ENCODE measurements at regions not wholly inside any gene's neighbourhood (a gene's known extent, or its start where the extent isn't known, plus 50 kb on each side); places are given as distances from the start of the nearest gene placed in this dataset.

GRCh38 chr12:20123465-20123864, 244.9 kb upstream of the PDE3A start:
- H3K4me3 ChIP-seq (ENCODE audit: low read length), result no peak overlapping the region
- H3K79me2 ChIP-seq (ENCODE audit: low read length), result no peaks in the 10 kb centered on the region
- no peaks in the 10 kb centered on the region for H3K4me1 ChIP-seq (ENCODE audit: low read length)
- no peaks in the 10 kb centered on the region for H4K20me1 ChIP-seq (ENCODE audit: insufficient read depth, low read length)
- no peak for TF ChIP-seq EZH2 (optimal IDR thresholded peaks at IDR 0.05; ENCODE audit: low read depth, low read length)
- no peak for TF ChIP-seq EZH2phosphoT487 (IDR thresholded peaks at IDR 0.05; ENCODE audit: low read length)
- no peak for TF ChIP-seq CTCF (IDR thresholded peaks at IDR 0.05; ENCODE audit: low read length)
- H3F3A ChIP-seq (ENCODE audit: insufficient read depth, low read length), result no peaks in the 10 kb centered on the region
- no peak overlapping the region for H3K27ac ChIP-seq (ENCODE audit: low read length)
- H2AFZ ChIP-seq (ENCODE audit: low read length), result no peak overlapping the region
- H3K27me3 ChIP-seq (replicated peaks; ENCODE audit: insufficient read depth, low read length), result no peaks in the 10 kb centered on the region
- H3K9me3 ChIP-seq (replicated peaks; ENCODE audit: insufficient read depth, low read length), result no peaks in the 10 kb centered on the region
- no peaks in the 10 kb centered on the region for H3K9me2 ChIP-seq (replicated peaks; ENCODE audit: insufficient read depth, low read length)
- no peak overlapping the region for H3K4me2 ChIP-seq (ENCODE audit: low read depth, low read length)
- no peak for DNase-seq
- H3K36me3 ChIP-seq (replicated peaks; ENCODE audit: insufficient read depth, low read length), result no peaks in the 10 kb centered on the region
- no peak overlapping the region for H3K9ac ChIP-seq (ENCODE audit: low read length)

GRCh38 chr12:20125276-20125798, 243.0 kb upstream of the PDE3A start:
- Histone ChIP-seq H3K9ac (ENCODE audit: low read length) (no peak overlapping the region), H3K27ac (ENCODE audit: low read length) (no peak overlapping the region), H3K27me3 (replicated peaks; ENCODE audit: insufficient read depth, low read length) (no peaks in the 10 kb centered on the region), H3K4me3 (ENCODE audit: low read length) (no peak overlapping the region), H3K9me3 (replicated peaks; ENCODE audit: insufficient read depth, low read length) (no peaks in the 10 kb centered on the region), H3K4me2 (ENCODE audit: low read depth, low read length) (no peak overlapping the region), H3K4me1 (ENCODE audit: low read length) (no peaks in the 10 kb centered on the region), H2AFZ (ENCODE audit: low read length) (no peak overlapping the region), H3K9me2 (replicated peaks; ENCODE audit: insufficient read depth, low read length) (no peaks in the 10 kb centered on the region), H3K79me2 (ENCODE audit: low read length) (no peaks in the 10 kb centered on the region), H4K20me1 (ENCODE audit: insufficient read depth, low read length) (no peaks in the 10 kb centered on the region), H3K36me3 (replicated peaks; ENCODE audit: insufficient read depth, low read length) (no peaks in the 10 kb centered on the region), H3F3A (ENCODE audit: insufficient read depth, low read length) (no peaks in the 10 kb centered on the region)
- TF ChIP-seq EZH2 (optimal IDR thresholded peaks at IDR 0.05; ENCODE audit: low read depth, low read length), result no peak
- TF ChIP-seq CTCF (IDR thresholded peaks at IDR 0.05; ENCODE audit: low read length), result no peak
- no peak for TF ChIP-seq EZH2phosphoT487 (IDR thresholded peaks at IDR 0.05; ENCODE audit: low read length)
- DNase-seq, result no peak

GRCh38 chr12:20126601-20127000, 241.7 kb upstream of the PDE3A start:
- Histone ChIP-seq H3K9ac (ENCODE audit: low read length) (no peak overlapping the region), H3K4me3 (ENCODE audit: low read length) (no peak overlapping the region), H3K27ac (ENCODE audit: low read length) (no peak overlapping the region), H3K27me3 (replicated peaks; ENCODE audit: insufficient read depth, low read length) (no peaks in the 10 kb centered on the region), H3K4me1 (ENCODE audit: low read length) (no peaks in the 10 kb centered on the region), H3K4me2 (ENCODE audit: low read depth, low read length) (no peak overlapping the region), H3K9me2 (replicated peaks; ENCODE audit: insufficient read depth, low read length) (no peaks in the 10 kb centered on the region), H3K79me2 (ENCODE audit: low read length) (no peaks in the 10 kb centered on the region), H3F3A (ENCODE audit: insufficient read depth, low read length) (no peaks in the 10 kb centered on the region), H4K20me1 (ENCODE audit: insufficient read depth, low read length) (no peaks in the 10 kb centered on the region), H3K9me3 (replicated peaks; ENCODE audit: insufficient read depth, low read length) (no peaks in the 10 kb centered on the region), H3K36me3 (replicated peaks; ENCODE audit: insufficient read depth, low read length) (no peaks in the 10 kb centered on the region), H2AFZ (ENCODE audit: low read length) (no peak overlapping the region)
- DNase-seq, result no peak
- no peak for TF ChIP-seq CTCF (IDR thresholded peaks at IDR 0.05; ENCODE audit: low read length)
- no peak for TF ChIP-seq EZH2 (optimal IDR thresholded peaks at IDR 0.05; ENCODE audit: low read depth, low read length)
- no peak for TF ChIP-seq EZH2phosphoT487 (IDR thresholded peaks at IDR 0.05; ENCODE audit: low read length)
